Transverse colon (tissue), 4 donors: ENCODE measurements at regions not wholly inside any gene's neighbourhood (a gene's known extent, or its start where the extent isn't known, plus 50 kb on each side); places are given as distances from the start of the nearest gene placed in this dataset.

Experiments used
- CTCF ChIP-seq, 5 experiments: fragments of 200-600 bp in 3 of 5; fragments of 450-650 bp in 2 of 5; sonication (generic) in 3 of 5; IDR thresholded peaks; 1 replicate in 2 of 5; 2 replicates in 3 of 5; pipeline ENCODE4 v1.5.1; 2016 to 2017; ENCODE audit warnings: antibody characterized with exemption in 5 of 5, inconsistent platforms in 3 of 5, mild to moderate bottlenecking in 2 of 5, moderate library complexity in 1 of 5
- EP300 ChIP-seq: sonication (generic); formaldehyde crosslinking; IDR thresholded peaks from one replicate; pipeline ENCODE4 v1.6.1; 2017; ENCODE audit warnings: antibody characterized with exemption, low read depth
- POLR2A ChIP-seq: fragments of 450-650 bp; IDR thresholded peaks from one replicate; pipeline ENCODE4 v1.6.1; 2016; ENCODE audit warnings: antibody characterized with exemption, mild to moderate bottlenecking, moderate library complexity
- POLR2AphosphoS5 ChIP-seq, 3 donors: sonication (generic); formaldehyde crosslinking; IDR thresholded peaks; one replicate each; pipeline ENCODE4 v1.6.1; 2016; ENCODE audit warnings: antibody characterized with exemption in 3 of 3

GRCh38 chr4:20421603-20421985 is 169.9 kb downstream of the SLIT2 start:
- TF ChIP-seq POLR2A (no peak), CTCF (IDR thresholded peaks at IDR 0.05) (no peak), POLR2AphosphoS5 (IDR thresholded peaks at IDR 0.05) (no peak), EP300 (no peak)
